Prostate gland (tissue), 2 donors: ENCODE measurements at regions not wholly inside any gene's neighbourhood (a gene's known extent, or its start where the extent isn't known, plus 50 kb on each side); places are given as distances from the start of the nearest gene placed in this dataset.

Source experiments
- POLR2A ChIP-seq: fragments of 450-650 bp; IDR thresholded peaks from one replicate; pipeline ENCODE4 v1.6.1; 2016; ENCODE audit warnings: antibody characterized with exemption, mild to moderate bottlenecking
- POLR2AphosphoS5 ChIP-seq: sonication (generic); formaldehyde crosslinking; IDR thresholded peaks from one replicate; pipeline ENCODE4 v1.6.1; 2017; ENCODE audit warnings: antibody characterized with exemption
- TF ChIP-seq, protein P1 (sequence below), 4 experiments: fragments of 200-600 bp in 2 of 4; fragments of 450-650 bp in 2 of 4; sonication (generic) in 2 of 4; IDR thresholded peaks; 1 replicate in 3 of 4; 2 replicates in 1 of 4; pipeline ENCODE4 v1.5.1; 2016 to 2019; ENCODE audit warnings: antibody characterized with exemption in 4 of 4, mild to moderate bottlenecking in 2 of 4, moderate library complexity in 2 of 4

DNA sequence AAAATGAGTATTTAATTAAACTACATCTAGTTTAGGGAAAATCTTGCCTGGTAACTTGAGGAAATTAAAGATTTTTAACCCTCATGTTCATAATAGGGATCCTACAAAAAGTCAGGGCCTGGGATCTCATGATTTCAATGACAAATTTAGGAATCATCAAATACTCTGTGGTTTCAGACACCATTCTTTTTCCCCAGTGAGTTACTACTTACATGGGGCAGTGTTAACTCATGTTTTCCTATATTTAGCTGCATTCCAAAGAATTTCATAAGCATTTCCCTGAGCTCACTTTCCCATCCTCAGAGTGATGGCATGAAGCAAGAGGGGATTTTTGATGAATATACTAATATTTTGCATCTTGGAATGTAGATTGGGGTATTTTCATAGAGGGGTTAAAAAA lies 321.7 kb downstream of the CENPW start:
- TF ChIP-seq, protein P1, sequence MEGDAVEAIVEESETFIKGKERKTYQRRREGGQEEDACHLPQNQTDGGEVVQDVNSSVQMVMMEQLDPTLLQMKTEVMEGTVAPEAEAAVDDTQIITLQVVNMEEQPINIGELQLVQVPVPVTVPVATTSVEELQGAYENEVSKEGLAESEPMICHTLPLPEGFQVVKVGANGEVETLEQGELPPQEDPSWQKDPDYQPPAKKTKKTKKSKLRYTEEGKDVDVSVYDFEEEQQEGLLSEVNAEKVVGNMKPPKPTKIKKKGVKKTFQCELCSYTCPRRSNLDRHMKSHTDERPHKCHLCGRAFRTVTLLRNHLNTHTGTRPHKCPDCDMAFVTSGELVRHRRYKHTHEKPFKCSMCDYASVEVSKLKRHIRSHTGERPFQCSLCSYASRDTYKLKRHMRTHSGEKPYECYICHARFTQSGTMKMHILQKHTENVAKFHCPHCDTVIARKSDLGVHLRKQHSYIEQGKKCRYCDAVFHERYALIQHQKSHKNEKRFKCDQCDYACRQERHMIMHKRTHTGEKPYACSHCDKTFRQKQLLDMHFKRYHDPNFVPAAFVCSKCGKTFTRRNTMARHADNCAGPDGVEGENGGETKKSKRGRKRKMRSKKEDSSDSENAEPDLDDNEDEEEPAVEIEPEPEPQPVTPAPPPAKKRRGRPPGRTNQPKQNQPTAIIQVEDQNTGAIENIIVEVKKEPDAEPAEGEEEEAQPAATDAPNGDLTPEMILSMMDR (IDR thresholded peaks at IDR 0.05), result no peak
- TF ChIP-seq POLR2A (no peak), POLR2AphosphoS5 (no peak)
